NCI-H2196 treated with DMSO at 0.1 percent for 48 hours (cell line): ENCODE measurements at regions not wholly inside any gene's neighbourhood (a gene's known extent, or its start where the extent isn't known, plus 50 kb on each side); places are given as distances from the start of the nearest gene placed in this dataset.
"Not testable (repeated sequence)": the region's sequence is repeated elsewhere in the genome, so short reads cannot be mapped to it uniquely, and the experiment has no call there.

Source experiments
- DNase-seq: peaks from one replicate; lab custom pipeline; 2025; ENCODE audit not compliant: unreplicated experiment; lab: John Stamatoyannopoulos, UW

DNA sequence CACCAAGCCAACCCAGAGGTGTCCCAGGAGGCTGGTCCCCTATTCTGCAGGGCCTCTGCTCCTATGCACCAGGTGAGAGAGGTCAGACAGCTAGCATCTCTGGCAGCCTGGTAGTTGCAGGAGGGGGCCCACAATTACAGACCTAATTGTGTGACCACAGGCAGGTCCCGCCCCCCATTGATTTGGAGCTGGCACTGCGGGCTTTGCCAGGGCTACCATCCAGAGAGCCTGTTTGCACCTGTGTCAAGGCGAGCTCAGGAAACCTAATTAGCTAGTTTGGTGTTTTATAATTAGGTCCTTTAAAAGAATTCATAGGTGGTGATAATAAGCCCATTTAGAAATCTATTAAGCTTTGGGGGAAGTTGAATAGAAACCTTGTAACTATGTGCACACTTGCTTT is 90.2 kb downstream of the MRM1 start:
- no peak for DNase-seq

- DNase-seq: no peak
These were observed 93.7 kb downstream of the MRM1 start for GRCh38 chr17:36695082-36695481.

GRCh38 chr17:36695710-36696109 is 94.3 kb downstream of the MRM1 start:
- not testable (repeated sequence) for DNase-seq

GRCh38 chr17:36696805-36697204 is 95.4 kb downstream of the MRM1 start:
- no peak for DNase-seq

- no peak for DNase-seq
These were observed 96.6 kb downstream of the MRM1 start for GRCh38 chr17:36697903-36698530.

- no peak for DNase-seq
These were observed 100.2 kb downstream of the MRM1 start for GRCh38 chr17:36701429-36702099.

GRCh38 chr17:36702636-36703035 is 101.3 kb downstream of the MRM1 start:
- DNase-seq: no peak

DNA sequence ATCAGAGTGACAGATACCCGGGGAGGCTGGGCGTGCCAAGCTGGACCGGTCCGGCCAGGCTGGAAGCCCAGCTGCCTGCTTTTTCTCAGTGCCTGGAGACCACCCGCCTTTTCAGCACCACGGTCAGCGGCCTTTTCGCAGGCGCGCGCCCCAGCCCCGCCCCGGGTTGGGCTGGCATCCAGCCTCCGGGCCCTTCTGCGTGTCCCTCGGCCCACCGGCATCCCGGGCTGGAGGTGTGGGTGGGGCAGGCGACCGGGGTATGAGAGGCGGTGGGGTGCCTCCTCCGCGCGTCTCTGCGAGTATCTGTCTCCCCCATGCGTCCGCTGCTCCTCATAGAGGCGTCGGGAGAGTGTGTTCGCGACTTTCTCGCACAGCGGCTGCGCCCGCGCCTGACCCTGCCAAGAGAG is 102.5 kb downstream of the MRM1 start:
- DNase-seq: no peak

DNA sequence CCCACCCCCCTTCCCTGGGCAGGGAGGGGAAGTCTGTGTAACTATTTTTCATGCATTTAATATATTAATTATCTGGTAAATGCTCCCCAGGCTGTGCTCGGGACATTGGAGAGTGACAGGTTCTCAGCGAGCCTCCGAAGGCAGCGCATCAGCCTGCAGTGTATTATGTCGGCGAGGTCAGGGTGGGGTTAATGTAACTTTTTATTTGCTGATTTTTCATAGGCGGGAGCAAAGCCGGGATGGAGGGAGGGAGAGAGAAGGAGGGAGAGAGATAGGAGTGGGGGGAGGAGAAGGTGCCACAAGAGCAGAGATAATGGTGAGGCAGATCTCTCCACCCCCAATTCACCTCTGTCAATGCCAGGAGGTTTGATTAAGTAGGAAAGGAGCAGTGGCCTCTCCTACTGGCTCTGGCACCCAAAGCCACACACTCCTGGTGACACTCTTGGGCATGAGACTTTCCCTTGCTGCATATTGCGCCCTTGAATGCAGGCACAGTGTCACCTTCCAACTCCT is 104.0 kb downstream of the MRM1 start:
- DNase-seq: no peak

- peak; percentile 19 for DNase-seq
These were observed 104.7 kb downstream of the MRM1 start for GRCh38 chr17:36705874-36706731.

DNA sequence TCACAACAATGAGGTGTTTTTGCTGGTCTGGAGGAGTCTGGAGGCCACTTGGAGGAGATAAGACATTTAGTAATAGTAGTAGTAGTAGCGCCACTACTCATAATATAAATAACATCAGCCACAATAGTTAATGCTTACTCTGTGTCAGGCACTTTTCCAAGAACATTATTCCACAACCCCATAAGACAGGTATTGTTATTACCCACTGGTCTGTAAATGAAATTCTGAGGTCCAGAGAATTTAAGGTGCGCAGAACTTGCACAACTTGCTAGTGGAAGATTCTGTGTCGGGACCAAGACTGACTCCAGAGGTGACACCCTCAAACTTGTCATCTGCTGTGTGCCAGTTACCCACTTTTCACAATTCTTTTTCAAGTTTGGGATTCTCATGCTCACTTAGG is 106.5 kb downstream of the MRM1 start:
- no peak for DNase-seq

DNA sequence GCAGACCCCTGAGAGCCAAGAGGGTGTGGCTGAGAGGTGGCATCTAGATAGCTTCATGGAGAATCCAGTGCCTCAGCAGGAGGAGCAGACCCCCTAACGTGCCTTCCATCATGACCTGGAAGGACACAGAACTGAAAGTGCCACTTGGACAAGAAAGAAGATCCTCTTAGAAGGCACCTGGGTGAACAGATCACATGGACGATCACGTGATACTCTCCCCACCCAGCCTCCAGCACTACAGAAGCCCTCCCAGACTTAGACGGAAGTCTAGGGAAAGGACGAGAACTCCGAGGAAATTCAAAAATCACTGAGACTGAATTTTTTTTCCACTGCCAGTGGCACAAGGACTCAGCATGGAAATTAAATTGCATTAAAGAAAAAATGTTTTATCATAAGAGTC is 113.4 kb downstream of the MRM1 start:
- no peak for DNase-seq

DNA sequence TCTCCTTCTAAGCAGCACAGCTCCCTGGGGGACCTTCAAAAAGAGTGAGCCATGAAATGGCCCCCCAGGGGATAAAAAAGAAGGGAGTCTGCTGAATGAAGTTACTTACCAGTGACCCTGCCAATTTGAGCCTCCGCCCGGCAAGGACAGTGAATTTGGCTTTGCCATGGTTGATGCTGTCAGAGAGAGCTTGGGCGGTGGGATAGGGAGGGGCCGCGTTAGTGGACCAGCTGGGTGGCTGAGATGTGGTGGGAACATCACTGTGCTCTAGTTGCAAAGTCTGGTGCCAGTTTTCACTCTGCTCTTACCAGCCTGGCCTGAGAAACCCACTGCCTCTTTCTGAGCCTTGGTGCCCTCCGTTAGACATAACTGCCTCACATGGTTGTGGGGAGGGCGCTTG is 114.6 kb downstream of the MRM1 start:
- no peak for DNase-seq

DNA sequence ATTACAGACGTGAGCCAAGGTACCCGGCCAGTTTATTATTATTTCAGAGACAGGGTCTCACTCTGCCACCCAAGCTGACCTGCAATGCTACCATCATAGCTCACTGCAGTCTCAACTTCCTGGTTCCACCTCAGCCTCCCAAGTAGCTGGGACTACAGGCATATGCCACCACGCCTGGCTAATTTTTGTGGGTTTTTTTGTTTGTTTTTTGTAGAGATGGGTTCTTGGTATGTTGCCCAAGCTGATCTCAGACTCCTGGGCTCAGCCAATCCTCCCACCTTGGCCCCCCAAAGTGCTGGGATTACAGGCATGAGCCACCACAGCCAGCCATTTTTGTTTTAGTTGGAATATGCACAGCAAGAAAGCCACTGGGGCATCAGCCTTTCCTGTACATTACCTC is 115.7 kb downstream of the MRM1 start:
- DNase-seq: no peak

DNA sequence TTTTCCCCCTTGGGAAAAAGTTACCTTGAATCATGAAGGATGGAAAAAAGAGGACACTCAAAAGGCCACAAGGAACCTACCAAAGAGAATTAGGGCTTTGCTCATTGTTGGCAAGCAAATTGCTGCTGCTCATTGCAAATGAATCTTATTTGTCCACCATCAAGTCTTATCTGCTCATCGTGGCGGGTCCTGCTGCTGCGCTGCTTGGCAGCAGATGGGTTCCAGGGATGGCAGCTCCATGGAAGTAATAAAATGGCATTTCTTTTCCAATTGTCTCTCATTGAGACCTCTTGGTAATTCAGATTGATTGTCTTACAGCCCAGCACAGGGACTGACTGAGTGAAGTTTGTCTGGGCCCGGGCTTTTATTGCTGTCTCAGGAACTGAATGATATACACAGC is 118.7 kb downstream of the MRM1 start:
- DNase-seq: no peak

GRCh38 chr17:36721560-36722120 is 120.3 kb downstream of the MRM1 start:
- DNase-seq: no peak

DNA sequence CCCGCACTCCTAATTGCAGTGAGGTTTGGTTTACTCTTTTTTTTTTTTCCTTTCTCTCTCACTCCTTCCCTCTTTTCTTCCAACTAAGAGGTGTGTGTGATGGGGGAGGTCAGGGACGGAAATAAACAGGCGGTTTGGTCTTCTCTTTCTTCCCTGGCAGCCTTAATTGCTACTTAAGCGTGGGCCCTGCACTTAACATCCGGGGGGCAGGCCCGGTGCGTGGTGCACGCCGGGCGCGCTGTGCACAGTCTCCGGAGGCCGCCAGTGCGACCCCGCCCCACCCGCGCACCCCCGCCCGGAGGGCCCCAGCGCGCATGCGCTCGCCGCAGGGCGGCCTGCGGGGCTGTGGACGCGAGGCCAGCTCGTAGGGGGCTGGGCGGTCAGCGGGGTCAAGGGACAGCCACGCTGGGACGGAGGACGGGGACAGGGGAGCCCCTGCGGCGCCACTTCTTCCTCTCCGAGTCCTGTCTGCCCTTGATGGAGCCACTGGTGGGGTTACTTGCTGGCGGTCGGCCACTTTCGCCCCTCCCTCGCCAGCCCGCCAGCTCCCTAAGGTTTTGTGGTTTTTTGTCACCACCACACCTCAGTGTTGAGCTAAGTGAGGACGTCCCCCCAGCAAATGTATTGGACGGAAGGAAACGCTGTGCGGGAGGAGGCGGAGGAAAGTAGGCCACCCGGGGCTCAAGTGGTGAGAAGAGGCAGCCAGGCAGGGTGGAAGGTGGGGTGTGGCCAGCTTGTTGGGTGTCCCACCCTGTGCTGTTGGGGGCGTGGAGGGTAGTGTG is 120.9 kb downstream of the MRM1 start:
- peak; percentile 24 for DNase-seq

- no peak for DNase-seq
These were observed 121.5 kb downstream of the MRM1 start for GRCh38 chr17:36722903-36723263.

GRCh38 chr17:36723459-36724025 is 122.2 kb downstream of the MRM1 start:
- no peak for DNase-seq

DNA sequence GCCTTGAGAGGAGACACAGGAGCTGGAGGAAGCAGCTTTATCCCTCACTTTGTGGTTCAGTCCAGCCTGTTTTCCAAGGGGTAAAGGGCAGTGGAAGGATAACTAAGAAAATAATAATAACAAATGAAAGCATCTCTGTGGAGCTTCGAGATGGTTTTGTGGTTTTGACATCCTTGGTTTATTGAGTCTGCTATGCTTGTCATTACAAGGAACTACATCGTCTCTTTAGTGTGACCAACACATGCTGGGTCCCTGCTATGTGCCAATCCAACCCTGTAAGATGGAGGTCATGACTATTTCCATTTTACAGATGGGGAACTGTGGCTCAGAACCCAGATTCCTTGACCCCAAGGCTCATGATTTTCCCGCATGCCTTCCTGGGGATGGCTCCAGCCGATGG is 124.8 kb downstream of the MRM1 start:
- DNase-seq: no peak

- DNase-seq: no peak
These were observed 125.7 kb downstream of the MRM1 start for GRCh38 chr17:36727052-36727451.
